ENCODE measurements at regions not wholly inside any gene's neighbourhood (a gene's known extent, or its start where the extent isn't known, plus 50 kb on each side); places are given as distances from the start of the nearest gene placed in this dataset.
"Not testable (repeated sequence)": the region's sequence is repeated elsewhere in the genome, so short reads cannot be mapped to it uniquely, and the experiment has no call there.

- no peak for DNase-seq
- H3K27me3 Mint-ChIP-seq: peaks cover 15% of the 10 kb centered on the region
- H3K9me3 Mint-ChIP-seq: peaks cover 4% of the 10 kb centered on the region
- no peaks in the 10 kb centered on the region for H3K4me1 Mint-ChIP-seq (ENCODE audit: low read depth)
- no peak overlapping the region for H3K27ac Mint-ChIP-seq
- no peak overlapping the region for H3K4me3 Mint-ChIP-seq
- H3K36me3 Mint-ChIP-seq (ENCODE audit: low read depth): no peaks in the 10 kb centered on the region
These were observed 187.9 kb upstream of the LCORL start for GRCh38 chr4:18209448-18209847.

- no peak overlapping the region for H3K4me3 Mint-ChIP-seq
- H3K4me1 Mint-ChIP-seq (ENCODE audit: low read depth): no peaks in the 10 kb centered on the region
- no peak for DNase-seq
- no peak overlapping the region for H3K27ac Mint-ChIP-seq
- H3K27me3 Mint-ChIP-seq: peaks cover 11% of the 10 kb centered on the region
- no peaks in the 10 kb centered on the region for H3K9me3 Mint-ChIP-seq
- H3K36me3 Mint-ChIP-seq (ENCODE audit: low read depth): no peaks in the 10 kb centered on the region
These were observed 182.4 kb upstream of the LCORL start for GRCh38 chr4:18203966-18204365.

GRCh38 chr4:18202486-18202885, 180.9 kb upstream of the LCORL start:
- DNase-seq: no peak
- H3K36me3 Mint-ChIP-seq (ENCODE audit: low read depth): no peaks in the 10 kb centered on the region
- H3K27me3 Mint-ChIP-seq: peaks cover 16% of the 10 kb centered on the region
- H3K4me1 Mint-ChIP-seq (ENCODE audit: low read depth): no peaks in the 10 kb centered on the region
- H3K9me3 Mint-ChIP-seq: no peaks in the 10 kb centered on the region
- H3K27ac Mint-ChIP-seq: no peak overlapping the region
- no peak overlapping the region for H3K4me3 Mint-ChIP-seq

- H3K36me3 Mint-ChIP-seq (ENCODE audit: low read depth): no peaks in the 10 kb centered on the region
- H3K27ac Mint-ChIP-seq: no peak overlapping the region
- no peaks in the 10 kb centered on the region for H3K9me3 Mint-ChIP-seq
- no peaks in the 10 kb centered on the region for H3K4me1 Mint-ChIP-seq (ENCODE audit: low read depth)
- H3K4me3 Mint-ChIP-seq: no peak overlapping the region
- peaks cover 18% of the 10 kb centered on the region for H3K27me3 Mint-ChIP-seq
- no peak for DNase-seq
These were observed 180.3 kb upstream of the LCORL start for GRCh38 chr4:18201885-18202284.

GRCh38 chr4:18198653-18199052, 177.1 kb upstream of the LCORL start:
- no peak for DNase-seq
- Mint-ChIP-seq H3K27me3 (peaks cover 18% of the 10 kb centered on the region), H3K9me3 (no peaks in the 10 kb centered on the region), H3K4me3 (no peak overlapping the region), H3K4me1 (ENCODE audit: low read depth) (no peaks in the 10 kb centered on the region), H3K27ac (no peak overlapping the region), H3K36me3 (ENCODE audit: low read depth) (no peaks in the 10 kb centered on the region)

GRCh38 chr4:18197467-18197866, 175.9 kb upstream of the LCORL start:
- H3K4me3 Mint-ChIP-seq: no peak overlapping the region
- H3K4me1 Mint-ChIP-seq (ENCODE audit: low read depth): no peaks in the 10 kb centered on the region
- DNase-seq: no peak
- no peaks in the 10 kb centered on the region for H3K9me3 Mint-ChIP-seq
- H3K36me3 Mint-ChIP-seq (ENCODE audit: low read depth): no peaks in the 10 kb centered on the region
- H3K27me3 Mint-ChIP-seq: peaks cover 23% of the 10 kb centered on the region
- H3K27ac Mint-ChIP-seq: no peak overlapping the region

- Mint-ChIP-seq H3K27ac (no peak overlapping the region), H3K9me3 (no peaks in the 10 kb centered on the region), H3K27me3 (peaks cover 19% of the 10 kb centered on the region), H3K4me3 (no peak overlapping the region), H3K36me3 (ENCODE audit: low read depth) (no peaks in the 10 kb centered on the region), H3K4me1 (ENCODE audit: low read depth) (no peaks in the 10 kb centered on the region)
- no peak for DNase-seq
These were observed 172.7 kb upstream of the LCORL start for GRCh38 chr4:18194278-18194677.

GRCh38 chr4:18192901-18193300, 171.3 kb upstream of the LCORL start:
- no peaks in the 10 kb centered on the region for H3K4me1 Mint-ChIP-seq (ENCODE audit: low read depth)
- H3K36me3 Mint-ChIP-seq (ENCODE audit: low read depth): no peaks in the 10 kb centered on the region
- H3K27ac Mint-ChIP-seq: no peak overlapping the region
- no peak for DNase-seq
- H3K9me3 Mint-ChIP-seq: no peaks in the 10 kb centered on the region
- H3K27me3 Mint-ChIP-seq: peaks cover 13% of the 10 kb centered on the region
- H3K4me3 Mint-ChIP-seq: no peak overlapping the region

GRCh38 chr4:18185491-18185890, 163.9 kb upstream of the LCORL start:
- no peaks in the 10 kb centered on the region for H3K4me1 Mint-ChIP-seq (ENCODE audit: low read depth)
- no peak overlapping the region for H3K4me3 Mint-ChIP-seq
- no peaks in the 10 kb centered on the region for H3K36me3 Mint-ChIP-seq (ENCODE audit: low read depth)
- H3K27me3 Mint-ChIP-seq: peaks cover 6% of the 10 kb centered on the region
- no peak for DNase-seq
- H3K27ac Mint-ChIP-seq: no peak overlapping the region
- H3K9me3 Mint-ChIP-seq: no peaks in the 10 kb centered on the region

GRCh38 chr4:18180892-18181291, 159.3 kb upstream of the LCORL start:
- no peaks in the 10 kb centered on the region for H3K4me1 Mint-ChIP-seq (ENCODE audit: low read depth)
- H3K9me3 Mint-ChIP-seq: peaks cover 3% of the 10 kb centered on the region
- H3K4me3 Mint-ChIP-seq: no peak overlapping the region
- H3K27ac Mint-ChIP-seq: no peak overlapping the region
- H3K27me3 Mint-ChIP-seq: peaks cover 11% of the 10 kb centered on the region
- no peaks in the 10 kb centered on the region for H3K36me3 Mint-ChIP-seq (ENCODE audit: low read depth)
- no peak for DNase-seq

GRCh38 chr4:18180122-18180521, 158.6 kb upstream of the LCORL start:
- Mint-ChIP-seq H3K27ac (no peak overlapping the region), H3K9me3 (peaks cover 3% of the 10 kb centered on the region), H3K36me3 (ENCODE audit: low read depth) (no peaks in the 10 kb centered on the region), H3K27me3 (peaks cover 11% of the 10 kb centered on the region), H3K4me1 (ENCODE audit: low read depth) (no peaks in the 10 kb centered on the region), H3K4me3 (no peak overlapping the region)
- DNase-seq: no peak

- H3K27ac Mint-ChIP-seq: no peak overlapping the region
These were observed 150.3 kb upstream of the LCORL start for GRCh38 chr4:18171896-18172295.

GRCh38 chr4:18167831-18168230, 146.3 kb upstream of the LCORL start:
- Mint-ChIP-seq H3K4me1 (ENCODE audit: low read depth) (no peaks in the 10 kb centered on the region), H3K27ac (no peak overlapping the region), H3K36me3 (ENCODE audit: low read depth) (no peaks in the 10 kb centered on the region), H3K9me3 (no peaks in the 10 kb centered on the region), H3K4me3 (no peak overlapping the region), H3K27me3 (peaks cover 21% of the 10 kb centered on the region)
- DNase-seq: no peak

More at GRCh38 chr4:18171896-18172295, 150.3 kb upstream of the LCORL start:
- no peak overlapping the region for H3K4me3 Mint-ChIP-seq
- no peaks in the 10 kb centered on the region for H3K36me3 Mint-ChIP-seq (ENCODE audit: low read depth)
- H3K4me1 Mint-ChIP-seq (ENCODE audit: low read depth): no peaks in the 10 kb centered on the region
- DNase-seq: no peak
- H3K9me3 Mint-ChIP-seq: no peaks in the 10 kb centered on the region
- peaks cover 4% of the 10 kb centered on the region for H3K27me3 Mint-ChIP-seq

- Mint-ChIP-seq H3K4me3 (no peak overlapping the region), H3K27me3 (peaks cover 21% of the 10 kb centered on the region), H3K9me3 (no peaks in the 10 kb centered on the region), H3K27ac (no peak overlapping the region), H3K4me1 (ENCODE audit: low read depth) (no peaks in the 10 kb centered on the region), H3K36me3 (ENCODE audit: low read depth) (no peaks in the 10 kb centered on the region)
- no peak for DNase-seq
These were observed 145.4 kb upstream of the LCORL start for GRCh38 chr4:18166925-18167324.

GRCh38 chr4:18162453-18162852, 140.9 kb upstream of the LCORL start:
- no peak overlapping the region for H3K4me3 Mint-ChIP-seq
- no peak for DNase-seq
- H3K36me3 Mint-ChIP-seq (ENCODE audit: low read depth): no peaks in the 10 kb centered on the region
- H3K27me3 Mint-ChIP-seq: peaks cover 21% of the 10 kb centered on the region
- no peaks in the 10 kb centered on the region for H3K4me1 Mint-ChIP-seq (ENCODE audit: low read depth)
- H3K9me3 Mint-ChIP-seq: no peaks in the 10 kb centered on the region
- H3K27ac Mint-ChIP-seq: no peak overlapping the region

GRCh38 chr4:18159117-18159912, 137.8 kb upstream of the LCORL start:
- H3K27ac Mint-ChIP-seq; H3K4me1 Mint-ChIP-seq (ENCODE audit: low read depth); H3K4me3 Mint-ChIP-seq; H3K9me3 Mint-ChIP-seq; H3K36me3 Mint-ChIP-seq (ENCODE audit: low read depth); DNase-seq; H3K27me3 Mint-ChIP-seq: not testable (repeated sequence)
